A549 (cell line): ENCODE measurements at regions not wholly inside any gene's neighbourhood (a gene's known extent, or its start where the extent isn't known, plus 50 kb on each side); places are given as distances from the start of the nearest gene placed in this dataset.

Experiments
- ATAC-seq, 2 experiments: fragments of 200-7000 bp in 1 of 2; fragments of >200 bp in 1 of 2; cut with Nextera tagmentation in 1 of 2; cut with Tn5 transposase in 1 of 2; 3 replicates each; pipeline versions ENCODE4 v1.8.0 to v1.9.1; 2018 to 2020; ENCODE audit warnings: mild to moderate bottlenecking in 1 of 2, moderate library complexity in 1 of 2
- CTCF ChIA-PET: fragments of 300-600 bp; sonication (Branson Sonifier 250); formaldehyde crosslinking; extraction: SDS; loops from one replicate; lab custom pipeline; 2021; ENCODE audit warnings: antibody characterized with exemption, inconsistent platforms; lab: Yijun Ruan, JAX
- POLR2A ChIA-PET: fragments of 350-600 bp; formaldehyde crosslinking; extraction: SDS; loops from one replicate; lab custom pipeline; 2021; ENCODE audit warnings: antibody characterized with exemption, inconsistent platforms; lab: Yijun Ruan, JAX
- DNase-seq, 2 experiments: peaks; one replicate each; pipeline versions ENCODE4 v3.0.0 to v3.0.0-alpha.2; 2011 to 2016; ENCODE audit warnings: low read depth in 1 of 2, low spot score in 1 of 2
- FAIRE-seq: peaks from 2 replicates; lab custom pipeline; 2011; peaks lifted over from hg19 to GRCh38; lab: Jason Lieb, UNC
- H3K27ac ChIP-seq, 2 experiments: fragments of >200 bp; sonication (Bioruptor Twin); formaldehyde crosslinking; 3 replicates each; pipeline ENCODE4 v1.5.1; 2016 to 2017
- H3K4me1 ChIP-seq: fragments of >200 bp; sonication (Bioruptor Twin); formaldehyde crosslinking; 3 replicates; pipeline ENCODE4 v1.6.1; 2016
- H3K4me2 ChIP-seq: fragments of >200 bp; sonication (Bioruptor Twin); formaldehyde crosslinking; 3 replicates; pipeline ENCODE4 v1.6.1; 2016
- H3K4me3 ChIP-seq: fragments of >200 bp; sonication (Bioruptor Twin); formaldehyde crosslinking; 3 replicates; pipeline ENCODE4 v1.5.1; 2016
- H3K9me3 ChIP-seq: fragments of >200 bp; sonication (Bioruptor Twin); formaldehyde crosslinking; 3 replicates; pipeline ENCODE4 v1.6.1; 2016
- CBX2 ChIP-seq: fragments of 200-600 bp; sonication (generic); IDR thresholded peaks from 2 replicates; pipeline ENCODE4 v1.6.1; 2016; ENCODE audit warnings: low read depth, mild to moderate bottlenecking, borderline replicate concordance
- CEBPB ChIP-seq, 2 experiments: fragments of >200 bp in 1 of 2; sonication (Bioruptor Twin) in 1 of 2; formaldehyde crosslinking in 1 of 2; IDR thresholded peaks; 2 replicates each; pipeline ENCODE4 v1.6.1; 2012 to 2016
- E2F6 ChIP-seq: IDR thresholded peaks from 2 replicates; pipeline ENCODE4 v1.6.1; 2012; ENCODE audit warnings: low read depth, borderline replicate concordance
- EHMT2 ChIP-seq: fragments of 200-600 bp; sonication (generic); IDR thresholded peaks from 2 replicates; pipeline ENCODE4 v1.6.1; 2016; ENCODE audit warnings: antibody characterized with exemption, low read depth, mild to moderate bottlenecking, moderate library complexity
- FOSL2 ChIP-seq, 2 experiments: fragments of 450-650 bp in 1 of 2; fragments of >200 bp in 1 of 2; sonication (Bioruptor Twin) in 1 of 2; formaldehyde crosslinking; IDR thresholded peaks; 2 replicates each; pipeline versions ENCODE4 v1.5.0 to v1.6.1; 2016 to 2020; ENCODE audit warnings: mild to moderate bottlenecking in 1 of 2, moderate library complexity in 1 of 2
- GATA3 ChIP-seq: IDR thresholded peaks from 2 replicates; pipeline ENCODE4 v1.6.1; 2012; ENCODE audit warnings: borderline replicate concordance
- HEYL ChIP-seq: fragments of 250-450 bp; sonication (Bioruptor Pico); IDR thresholded peaks from 2 replicates; pipeline ENCODE4 v1.8.0; 2021; ENCODE audit warnings: mild to moderate bottlenecking, moderate library complexity
- HMGXB4 ChIP-seq: fragments of 250-450 bp; sonication (Bioruptor Pico); IDR thresholded peaks from 2 replicates; pipeline ENCODE4 v1.5.0; 2021; ENCODE audit warnings: mild to moderate bottlenecking, moderate library complexity, borderline replicate concordance
- HOXB13 ChIP-seq: fragments of 250-450 bp; sonication (Bioruptor Pico); IDR thresholded peaks from 2 replicates; pipeline ENCODE4 v1.5.0; 2020; ENCODE audit warnings: low read depth, mild to moderate bottlenecking, moderate library complexity
- JUN ChIP-seq, 2 experiments: fragments of >200 bp; sonication (Bioruptor Twin); formaldehyde crosslinking; IDR thresholded peaks; 2 replicates in 1 of 2; 3 replicates in 1 of 2; pipeline ENCODE4 v1.6.1; 2016 to 2017
- KDM1A ChIP-seq: fragments of 200-600 bp; sonication (generic); IDR thresholded peaks from 2 replicates; pipeline ENCODE4 v1.6.1; 2016; ENCODE audit warnings: low read depth, mild to moderate bottlenecking
- NPAS2 ChIP-seq: fragments of 250-450 bp; sonication (Bioruptor Pico); IDR thresholded peaks from 2 replicates; pipeline ENCODE4 v1.8.0; 2022; ENCODE audit warnings: mild to moderate bottlenecking, moderate library complexity, borderline replicate concordance
- RCOR1 ChIP-seq: fragments of 150-350 bp; IDR thresholded peaks from 2 replicates; pipeline ENCODE4 v1.6.1; 2014; ENCODE audit warnings: antibody characterized with exemption, low read length, low read depth
- REST ChIP-seq: fragments of 200-600 bp; sonication (generic); IDR thresholded peaks from 2 replicates; pipeline ENCODE4 v1.6.1; 2016; ENCODE audit warnings: antibody characterized with exemption, mild to moderate bottlenecking, moderate library complexity
- TP53 ChIP-seq: fragments of 250-450 bp; sonication (Bioruptor Pico); IDR thresholded peaks from 2 replicates; pipeline ENCODE4 v1.5.0; 2021; ENCODE audit warnings: mild to moderate bottlenecking, moderate library complexity
- USF2 ChIP-seq: fragments of 450-650 bp; IDR thresholded peaks from 2 replicates; pipeline ENCODE4 v1.6.1; 2014; ENCODE audit warnings: antibody characterized with exemption
- TF ChIP-seq, protein P1 (sequence below): fragments of >200 bp; sonication (Bioruptor Twin); formaldehyde crosslinking; IDR thresholded peaks from 3 replicates; pipeline ENCODE4 v1.6.1; 2016
- TF ChIP-seq, protein P2 (sequence below): IDR thresholded peaks from 2 replicates; pipeline ENCODE4 v1.6.1; 2012

GRCh38 chr22:27307545-27308247 lies 493.9 kb downstream of the MN1 start (continued):
- TF ChIP-seq CEBPB (IDR thresholded peaks at IDR 0.05) (no peak), GATA3 (no peak), HMGXB4 (no peak), TP53 (CRISPR knock-in tag) (no peak)

- FAIRE-seq, result no peak
- H3K4me3 ChIP-seq, result no peak overlapping the region
- H3K9me3 ChIP-seq, result no peaks in the 10 kb centered on the region
- no peaks in the 10 kb centered on the region for H3K4me1 ChIP-seq
- TF ChIP-seq FOSL2 (IDR thresholded peaks at IDR 0.05), result no peak
- TF ChIP-seq FOSL2 (CRISPR knock-in tag; IDR thresholded peaks at IDR 0.05), result no peak
- TF ChIP-seq E2F6, result no peak
- TF ChIP-seq REST, result no peak
- TF ChIP-seq RCOR1, result no peak
- TF ChIP-seq CBX2, result no peak
- no peak for TF ChIP-seq USF2
- no peak for TF ChIP-seq EHMT2
- no peak for TF ChIP-seq NPAS2 (CRISPR knock-in tag)
- TF ChIP-seq HOXB13, result no peak
- no peak for TF ChIP-seq JUN (IDR thresholded peaks at IDR 0.05)
- TF ChIP-seq, protein P1, sequence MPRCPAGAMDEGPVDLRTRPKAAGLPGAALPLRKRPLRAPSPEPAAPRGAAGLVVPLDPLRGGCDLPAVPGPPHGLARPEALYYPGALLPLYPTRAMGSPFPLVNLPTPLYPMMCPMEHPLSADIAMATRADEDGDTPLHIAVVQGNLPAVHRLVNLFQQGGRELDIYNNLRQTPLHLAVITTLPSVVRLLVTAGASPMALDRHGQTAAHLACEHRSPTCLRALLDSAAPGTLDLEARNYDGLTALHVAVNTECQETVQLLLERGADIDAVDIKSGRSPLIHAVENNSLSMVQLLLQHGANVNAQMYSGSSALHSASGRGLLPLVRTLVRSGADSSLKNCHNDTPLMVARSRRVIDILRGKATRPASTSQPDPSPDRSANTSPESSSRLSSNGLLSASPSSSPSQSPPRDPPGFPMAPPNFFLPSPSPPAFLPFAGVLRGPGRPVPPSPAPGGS, result no peak
- TF ChIP-seq KDM1A, result no peak
- TF ChIP-seq HEYL (CRISPR knock-in tag), result no peak
- TF ChIP-seq, protein P2, sequence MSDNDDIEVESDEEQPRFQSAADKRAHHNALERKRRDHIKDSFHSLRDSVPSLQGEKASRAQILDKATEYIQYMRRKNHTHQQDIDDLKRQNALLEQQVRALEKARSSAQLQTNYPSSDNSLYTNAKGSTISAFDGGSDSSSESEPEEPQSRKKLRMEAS, result no peak
- no peak for TF ChIP-seq GATA3
- no peak overlapping the region for H3K4me2 ChIP-seq
- ATAC-seq, result no peak
- H3K27ac ChIP-seq, result no peak overlapping the region
- ChIA-PET POLR2A (no interaction called here), CTCF (interaction anchor here (0.5 kb wide), 1 partner anchor 157 kb away, joined by 3 read pairs; no protein-coding TSS in a partner anchor)
- DNase-seq, result no peak
These were observed 493.0 kb downstream of the MN1 start for GRCh38 chr22:27308513-27308912.
